Prostate gland (tissue), 2 donors: ENCODE measurements at regions not wholly inside any gene's neighbourhood (a gene's known extent, or its start where the extent isn't known, plus 50 kb on each side); places are given as distances from the start of the nearest gene placed in this dataset.

ENCODE experiments used
- DNase-seq: peaks from one replicate; pipeline ENCODE4 v3.0.0-alpha.2; 2019; ENCODE audit warnings: low spot score
- H3K27ac ChIP-seq, 2 donors: fragments of 200-600 bp; sonication (generic); 2 replicates each; pipeline ENCODE4 v1.5.1; 2017 to 2019
- H3K27me3 ChIP-seq: fragments of 200-600 bp; sonication (generic); replicated peaks from 2 replicates; pipeline ENCODE4 v1.5.1; 2019; ENCODE audit not compliant: insufficient read depth
- H3K36me3 ChIP-seq, 2 donors: fragments of 200-600 bp; sonication (generic); 1 replicate in 1 of 2; 2 replicates in 1 of 2; pipeline versions ENCODE4 v1.5.1 to v1.8.1; 2017 to 2019
- H3K4me1 ChIP-seq: fragments of 200-600 bp; sonication (generic); replicated peaks from 2 replicates; pipeline ENCODE4 v1.5.1; 2019
- H3K4me3 ChIP-seq, 2 donors: fragments of 200-600 bp; sonication (generic); 2 replicates each; pipeline ENCODE4 v1.5.1; 2017 to 2019
- H3K9me3 ChIP-seq: fragments of 200-600 bp; sonication (generic); 2 replicates; pipeline ENCODE4 v1.5.1; 2017
- CTCF ChIP-seq, 4 experiments: fragments of 200-600 bp in 2 of 4; fragments of 450-650 bp in 2 of 4; sonication (generic) in 2 of 4; IDR thresholded peaks; 1 replicate in 3 of 4; 2 replicates in 1 of 4; pipeline ENCODE4 v1.5.1; 2016 to 2019; ENCODE audit warnings: antibody characterized with exemption in 4 of 4, mild to moderate bottlenecking in 2 of 4, moderate library complexity in 2 of 4
- POLR2A ChIP-seq: fragments of 450-650 bp; IDR thresholded peaks from one replicate; pipeline ENCODE4 v1.6.1; 2016; ENCODE audit warnings: antibody characterized with exemption, mild to moderate bottlenecking
- POLR2AphosphoS5 ChIP-seq: sonication (generic); formaldehyde crosslinking; IDR thresholded peaks from one replicate; pipeline ENCODE4 v1.6.1; 2017; ENCODE audit warnings: antibody characterized with exemption
- WGBS: methylation state at CpG from one replicate; pipeline ENCODE4 v1.1.5; 2018; 5-methylcytosine and 5-hydroxymethylcytosine counted together
- intact Hi-C: fragments of 100-400 bp; cut with DNase I; formaldehyde crosslinking; loops from one replicate; pipeline ENCODE4 v1.14.2; 2022

GRCh38 chr9:4420351-4420750, 69.9 kb upstream of the SLC1A1 start:
- TF ChIP-seq CTCF (IDR thresholded peaks at IDR 0.05) (no peak), POLR2A (no peak), POLR2AphosphoS5 (no peak)
- H3K4me1 ChIP-seq = no peaks in the 10 kb centered on the region
- H3K27me3 ChIP-seq = no peaks in the 10 kb centered on the region
- H3K27ac ChIP-seq = no peak overlapping the region
- no peak for DNase-seq
- H3K4me3 ChIP-seq = no peak overlapping the region
- H3K9me3 ChIP-seq = no peaks in the 10 kb centered on the region
- WGBS = 72% methylated on average over 6 of the region's 6 CpGs
- intact Hi-C loops = no loop called here
- H3K36me3 ChIP-seq = no peaks in the 10 kb centered on the region

DNA sequence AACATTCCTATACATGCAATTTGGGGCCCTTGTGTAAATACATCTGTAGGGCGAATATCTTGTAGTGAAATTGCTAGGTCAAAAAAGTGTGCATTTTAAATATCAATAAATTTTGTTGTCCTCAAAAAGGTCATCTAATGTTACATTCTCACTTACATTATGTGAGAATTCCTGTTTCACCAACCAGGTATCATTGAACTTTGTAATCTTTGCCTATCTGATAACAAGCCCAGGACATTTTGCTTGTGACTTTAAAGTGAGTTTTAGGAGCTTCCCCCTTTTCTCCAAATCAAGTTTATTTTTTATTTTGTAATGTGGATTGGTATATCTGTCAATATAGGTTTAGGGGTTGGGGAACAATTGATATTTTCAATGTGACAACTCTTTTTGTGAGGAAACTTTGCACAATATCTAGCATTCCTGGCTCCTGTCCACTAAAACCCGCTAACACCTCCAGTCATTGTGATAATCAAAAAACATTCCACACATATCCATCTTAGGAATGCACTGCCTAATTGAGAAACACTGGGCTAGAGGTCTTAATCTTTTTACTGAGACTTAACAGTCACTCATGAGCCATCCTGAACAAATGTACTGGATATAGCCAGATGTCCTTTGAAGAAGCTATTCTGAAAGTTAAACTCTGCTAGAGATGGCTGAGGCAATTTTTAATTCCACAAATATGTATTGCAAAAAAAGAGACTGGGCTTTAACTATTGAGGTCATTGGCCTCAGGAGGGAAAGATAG, 72.5 kb upstream of the SLC1A1 start:
- TF ChIP-seq POLR2A (no peak), CTCF (IDR thresholded peaks at IDR 0.05) (no peak), POLR2AphosphoS5 (no peak)
- DNase-seq = no peak
- Histone ChIP-seq H3K27ac (no peak overlapping the region), H3K4me1 (no peaks in the 10 kb centered on the region), H3K27me3 (no peaks in the 10 kb centered on the region), H3K9me3 (no peaks in the 10 kb centered on the region), H3K36me3 (no peaks in the 10 kb centered on the region), H3K4me3 (no peak overlapping the region)
- intact Hi-C loops = no loop called here
- 95% methylated on average over 2 of the region's 2 CpGs for WGBS

- no peak for DNase-seq
- no peak overlapping the region for H3K4me3 ChIP-seq
- H3K27ac ChIP-seq = no peak overlapping the region
- TF ChIP-seq POLR2A (no peak), CTCF (IDR thresholded peaks at IDR 0.05) (no peak), POLR2AphosphoS5 (no peak)
- WGBS = 74% methylated on average over 1 of the region's 1 CpG
- no peaks in the 10 kb centered on the region for H3K9me3 ChIP-seq
- no peaks in the 10 kb centered on the region for H3K4me1 ChIP-seq
- no peaks in the 10 kb centered on the region for H3K27me3 ChIP-seq
- intact Hi-C loops = no loop called here
- H3K36me3 ChIP-seq = no peaks in the 10 kb centered on the region
Observed at GRCh38 chr9:4416467-4416866, 73.8 kb upstream of the SLC1A1 start.

DNA sequence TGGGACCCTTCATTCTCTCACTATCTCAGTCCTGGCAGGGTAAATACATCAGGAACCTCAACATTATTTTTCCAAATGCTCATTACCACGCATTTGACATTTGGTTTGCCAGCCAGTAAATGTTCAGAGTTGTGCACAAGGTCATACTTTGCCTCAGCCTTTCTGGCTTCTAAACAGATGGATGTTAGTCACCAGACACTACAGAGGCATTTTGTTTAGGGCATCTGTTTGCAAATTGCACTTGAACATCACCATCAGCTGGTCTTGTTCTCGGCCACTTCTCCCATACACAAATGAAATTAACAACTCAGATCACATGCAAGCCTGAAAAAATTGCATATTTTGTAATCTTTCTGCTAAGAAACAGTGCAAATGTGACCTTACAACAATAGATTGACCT, 75.0 kb upstream of the SLC1A1 start:
- Histone ChIP-seq H3K27me3 (no peaks in the 10 kb centered on the region), H3K27ac (no peak overlapping the region), H3K36me3 (no peaks in the 10 kb centered on the region), H3K9me3 (no peaks in the 10 kb centered on the region), H3K4me3 (no peak overlapping the region), H3K4me1 (no peaks in the 10 kb centered on the region)
- no peak for TF ChIP-seq POLR2AphosphoS5
- TF ChIP-seq POLR2A = no peak
- no peak for TF ChIP-seq CTCF (IDR thresholded peaks at IDR 0.05)
- no peak for DNase-seq
- WGBS = 91% methylated on average over 2 of the region's 2 CpGs
- intact Hi-C loops = no loop called here

DNA sequence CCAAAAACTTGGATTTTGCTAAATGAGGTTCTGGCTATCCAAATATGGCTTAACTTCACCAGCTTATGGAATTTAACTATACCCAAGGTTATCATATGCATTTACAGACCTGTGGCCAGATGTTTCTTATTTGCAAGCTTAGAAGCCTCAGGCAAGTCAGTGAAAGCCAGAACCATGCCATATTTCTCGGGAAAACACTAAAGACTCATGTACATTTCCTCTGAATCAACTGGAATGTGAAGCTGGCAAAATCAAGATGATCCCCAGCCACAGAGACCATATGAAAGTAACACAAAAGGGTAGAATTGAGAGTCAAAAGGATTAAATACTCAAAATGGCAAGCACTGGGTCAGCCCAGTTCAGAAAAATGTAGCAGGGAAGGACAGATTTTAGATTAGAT, 76.4 kb upstream of the SLC1A1 start:
- no peak overlapping the region for H3K27ac ChIP-seq
- no peak for DNase-seq
- H3K4me1 ChIP-seq = no peaks in the 10 kb centered on the region
- H3K9me3 ChIP-seq = no peaks in the 10 kb centered on the region
- no peaks in the 10 kb centered on the region for H3K27me3 ChIP-seq
- H3K4me3 ChIP-seq = no peak overlapping the region
- H3K36me3 ChIP-seq = no peaks in the 10 kb centered on the region
- 61% methylated on average over 1 of the region's 1 CpG for WGBS
- intact Hi-C loops = no loop called here
- TF ChIP-seq CTCF (IDR thresholded peaks at IDR 0.05) = no peak
- TF ChIP-seq POLR2AphosphoS5 = no peak
- TF ChIP-seq POLR2A = no peak
